IPS-15b (cell line): ENCODE measurements at regions not wholly inside any gene's neighbourhood (a gene's known extent, or its start where the extent isn't known, plus 50 kb on each side); places are given as distances from the start of the nearest gene placed in this dataset.

Experiments used
- H3K27me3 ChIP-seq: one replicate; pipeline ENCODE4 v1.6.1; 2013; ENCODE audit warnings: low read length; ENCODE audit not compliant: control insufficient read depth, insufficient read depth
- H3K36me3 ChIP-seq: one replicate; pipeline ENCODE4 v1.6.1; 2013; ENCODE audit warnings: low read length; ENCODE audit not compliant: control insufficient read depth, insufficient read depth
- H3K4me1 ChIP-seq: one replicate; pipeline ENCODE4 v1.6.1; 2013; ENCODE audit warnings: mild to moderate bottlenecking, low read length; ENCODE audit not compliant: control insufficient read depth, insufficient read depth
- H3K4me3 ChIP-seq: one replicate; pipeline ENCODE4 v1.5.1; 2013; ENCODE audit warnings: low read depth, low read length
- H3K9ac ChIP-seq: one replicate; pipeline ENCODE4 v1.6.1; 2013; ENCODE audit warnings: low read depth, mild to moderate bottlenecking, low read length
- H3K9me3 ChIP-seq: one replicate; pipeline ENCODE4 v1.6.1; 2013; ENCODE audit warnings: mild to moderate bottlenecking, low read length; ENCODE audit not compliant: control insufficient read depth, insufficient read depth

DNA sequence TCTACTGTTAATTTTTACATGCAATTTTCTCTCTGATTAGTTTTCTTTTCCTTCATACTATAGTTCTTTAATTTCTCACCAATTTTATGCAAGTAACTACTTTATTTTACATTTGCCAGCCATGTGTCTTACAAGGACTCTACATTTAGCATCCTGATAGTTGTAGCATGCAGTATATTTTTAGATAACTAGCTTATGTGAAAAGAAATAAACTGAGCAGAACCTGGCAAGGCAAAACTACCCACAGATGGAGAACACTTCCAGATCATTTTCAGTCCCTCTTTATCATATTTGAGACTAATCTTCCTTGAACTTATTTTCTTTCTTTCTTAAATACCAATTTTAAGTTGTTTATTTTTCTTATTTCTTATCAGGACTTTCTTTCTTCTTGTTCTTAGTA lies 943.6 kb downstream of the LRFN5 start:
- no peak overlapping the region for H3K9ac ChIP-seq
- H3K36me3 ChIP-seq, result no peaks in the 10 kb centered on the region
- no peak overlapping the region for H3K4me3 ChIP-seq
- no peaks in the 10 kb centered on the region for H3K27me3 ChIP-seq
- no peaks in the 10 kb centered on the region for H3K9me3 ChIP-seq
- H3K4me1 ChIP-seq, result no peaks in the 10 kb centered on the region

DNA sequence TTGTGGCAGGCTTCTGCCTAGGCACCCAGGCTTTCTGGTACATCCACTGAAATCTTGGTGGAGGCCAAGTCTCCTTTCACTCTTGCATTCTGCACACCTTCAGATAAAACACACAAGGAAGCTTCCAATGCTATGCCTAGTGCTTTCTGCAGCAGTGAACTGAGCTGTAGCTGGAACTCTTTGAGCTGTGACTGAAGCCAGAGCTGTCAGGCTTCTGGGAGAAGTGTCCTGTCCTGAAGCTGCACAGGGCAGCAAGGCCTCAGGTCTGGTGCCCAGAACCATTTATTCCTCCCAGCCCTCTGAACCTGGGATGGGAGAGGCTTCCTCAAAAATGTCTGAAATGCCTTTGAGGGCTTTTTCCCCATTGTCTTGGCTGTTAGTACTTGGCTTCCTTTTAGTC lies 941.7 kb downstream of the LRFN5 start:
- no peak overlapping the region for H3K4me3 ChIP-seq
- no peaks in the 10 kb centered on the region for H3K36me3 ChIP-seq
- H3K9ac ChIP-seq, result no peak overlapping the region
- H3K27me3 ChIP-seq, result no peaks in the 10 kb centered on the region
- no peaks in the 10 kb centered on the region for H3K4me1 ChIP-seq
- H3K9me3 ChIP-seq, result no peaks in the 10 kb centered on the region

DNA sequence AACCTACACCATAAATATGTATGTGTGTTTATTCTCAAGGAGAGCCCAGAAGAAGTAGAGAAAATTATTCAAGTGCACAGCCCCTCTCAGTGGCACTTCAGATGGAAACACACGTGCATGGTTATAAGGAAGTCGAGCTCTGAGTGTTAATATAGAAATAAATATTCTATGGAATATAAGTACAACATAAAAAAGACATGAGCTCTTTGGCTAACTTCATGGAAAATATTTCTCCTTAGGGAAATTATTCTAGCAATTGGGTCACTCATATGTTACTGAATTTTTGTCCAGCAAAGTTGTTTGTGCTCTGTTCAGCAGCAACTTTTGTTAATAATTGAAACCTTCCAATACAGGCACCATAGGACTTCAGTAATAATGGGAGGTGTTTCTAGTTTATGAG lies 939.0 kb downstream of the LRFN5 start:
- Histone ChIP-seq H3K36me3 (no peaks in the 10 kb centered on the region), H3K9me3 (no peaks in the 10 kb centered on the region), H3K9ac (no peak overlapping the region), H3K27me3 (no peaks in the 10 kb centered on the region), H3K4me1 (no peaks in the 10 kb centered on the region), H3K4me3 (no peak overlapping the region)

DNA sequence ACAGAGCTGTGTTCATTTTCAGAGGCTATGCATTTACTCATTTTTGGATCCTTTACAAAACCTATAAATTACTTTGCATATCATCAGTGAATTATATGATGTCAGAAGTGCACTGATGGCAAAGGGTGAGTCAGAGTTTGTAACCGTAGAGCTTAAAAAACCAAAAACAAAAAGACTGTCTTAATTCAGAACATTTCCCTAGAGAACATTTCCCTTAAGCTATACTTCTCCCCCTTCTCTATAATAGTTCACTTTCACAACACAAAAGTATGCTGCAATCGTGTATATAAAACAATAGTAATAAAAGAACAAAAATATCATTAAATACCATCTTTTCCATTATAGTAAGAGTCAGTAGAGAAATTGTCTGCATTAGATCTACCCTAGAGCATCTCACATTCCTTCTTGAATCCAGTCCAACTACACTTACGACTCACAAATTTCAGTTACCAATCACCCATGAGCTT lies 934.9 kb downstream of the LRFN5 start:
- Histone ChIP-seq H3K9ac (no peak overlapping the region), H3K27me3 (no peaks in the 10 kb centered on the region), H3K4me3 (no peak overlapping the region), H3K4me1 (no peaks in the 10 kb centered on the region), H3K36me3 (no peaks in the 10 kb centered on the region), H3K9me3 (no peaks in the 10 kb centered on the region)

DNA sequence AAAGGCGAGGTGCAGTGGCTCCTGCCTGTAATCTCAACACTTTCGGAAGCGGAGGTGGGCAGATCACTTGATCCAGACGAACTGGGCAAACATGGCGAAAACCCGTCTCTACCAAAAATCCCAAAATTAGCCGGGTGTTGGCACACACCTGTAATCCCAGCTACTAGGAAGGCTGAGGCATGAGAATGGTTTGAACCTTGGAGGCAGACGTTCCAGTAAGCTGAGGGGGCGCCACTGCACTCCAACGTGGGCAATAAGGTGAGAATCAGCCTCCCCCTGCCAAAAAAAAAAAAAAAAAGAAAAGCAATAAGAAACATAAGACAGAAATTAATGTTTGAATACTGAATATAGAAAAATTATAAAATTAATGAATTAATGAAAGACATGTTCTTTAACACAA lies 928.7 kb downstream of the LRFN5 start:
- no peaks in the 10 kb centered on the region for H3K9me3 ChIP-seq
- H3K9ac ChIP-seq, result no peak overlapping the region
- H3K4me3 ChIP-seq, result no peak overlapping the region
- no peaks in the 10 kb centered on the region for H3K27me3 ChIP-seq
- no peaks in the 10 kb centered on the region for H3K4me1 ChIP-seq
- no peaks in the 10 kb centered on the region for H3K36me3 ChIP-seq

DNA sequence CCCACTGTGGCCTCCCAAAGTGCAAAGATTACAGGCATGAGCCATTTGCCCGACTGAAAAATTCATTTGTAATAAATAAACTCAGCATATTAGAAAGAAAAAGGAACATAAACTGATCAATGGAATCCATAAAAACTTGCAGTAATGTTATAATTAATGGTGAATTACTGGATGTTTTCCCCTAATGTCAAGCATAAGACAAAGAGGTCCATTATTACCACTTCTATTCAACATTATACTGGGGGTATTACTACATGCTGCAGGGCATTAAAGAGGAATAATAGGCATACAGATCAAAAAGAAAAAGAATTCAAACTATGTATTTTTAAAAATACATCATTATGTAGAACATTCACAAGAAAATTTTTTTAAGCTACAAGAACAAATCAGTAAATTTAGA lies 926.8 kb downstream of the LRFN5 start:
- Histone ChIP-seq H3K9ac (no peak overlapping the region), H3K36me3 (no peaks in the 10 kb centered on the region)

DNA sequence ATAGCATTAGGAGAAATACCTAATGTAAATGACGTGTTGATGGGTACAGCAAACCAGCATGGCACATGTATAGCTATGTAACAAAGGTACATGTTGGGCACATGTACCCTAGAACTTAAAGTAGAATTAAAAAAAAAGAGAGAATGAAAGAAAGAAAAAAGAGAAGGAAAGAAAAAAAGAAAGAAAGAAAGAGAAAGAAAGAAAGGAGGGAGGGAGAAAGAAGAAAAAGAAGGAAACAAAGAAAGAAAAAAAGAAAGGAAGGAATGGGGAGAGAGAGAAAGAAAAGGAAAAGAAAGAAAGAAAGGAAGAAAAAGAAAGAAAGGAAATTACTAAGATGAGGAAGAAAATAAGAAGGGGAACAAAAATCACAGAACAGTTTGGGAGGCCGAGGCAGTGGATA lies 925.5 kb downstream of the LRFN5 start:
- H3K4me3 ChIP-seq, result no peak overlapping the region
- no peaks in the 10 kb centered on the region for H3K27me3 ChIP-seq
- H3K9ac ChIP-seq, result no peak overlapping the region
- no peaks in the 10 kb centered on the region for H3K9me3 ChIP-seq
- H3K4me1 ChIP-seq, result no peaks in the 10 kb centered on the region
- H3K36me3 ChIP-seq, result no peaks in the 10 kb centered on the region

More for the DNA sequence above, 926.8 kb downstream of the LRFN5 start:
- H3K9me3 ChIP-seq, result no peaks in the 10 kb centered on the region
- H3K4me1 ChIP-seq, result no peaks in the 10 kb centered on the region
- H3K27me3 ChIP-seq, result no peaks in the 10 kb centered on the region
- no peak overlapping the region for H3K4me3 ChIP-seq

DNA sequence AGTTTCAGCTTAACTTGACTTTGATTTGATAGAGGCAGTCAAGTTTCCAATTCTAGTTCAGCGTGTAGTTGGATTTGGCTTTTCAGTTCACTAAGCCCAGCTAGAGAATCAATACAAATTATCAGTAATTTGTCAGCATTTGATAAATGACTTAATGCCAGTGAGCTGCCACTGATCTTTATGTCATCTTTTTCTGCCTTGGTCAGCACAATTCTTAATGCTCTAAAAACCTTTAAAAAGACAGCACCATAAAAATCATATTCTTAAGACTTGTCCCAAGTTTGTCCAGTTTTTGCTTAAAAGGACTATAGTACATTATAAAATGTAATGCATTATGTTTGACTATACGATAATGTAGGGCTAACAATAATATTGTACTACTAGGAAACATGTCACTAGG lies 920.5 kb downstream of the LRFN5 start:
- no peak overlapping the region for H3K4me3 ChIP-seq
- no peak overlapping the region for H3K9ac ChIP-seq
- H3K36me3 ChIP-seq, result no peaks in the 10 kb centered on the region
- H3K4me1 ChIP-seq, result no peaks in the 10 kb centered on the region
- H3K27me3 ChIP-seq, result no peaks in the 10 kb centered on the region
- no peaks in the 10 kb centered on the region for H3K9me3 ChIP-seq

DNA sequence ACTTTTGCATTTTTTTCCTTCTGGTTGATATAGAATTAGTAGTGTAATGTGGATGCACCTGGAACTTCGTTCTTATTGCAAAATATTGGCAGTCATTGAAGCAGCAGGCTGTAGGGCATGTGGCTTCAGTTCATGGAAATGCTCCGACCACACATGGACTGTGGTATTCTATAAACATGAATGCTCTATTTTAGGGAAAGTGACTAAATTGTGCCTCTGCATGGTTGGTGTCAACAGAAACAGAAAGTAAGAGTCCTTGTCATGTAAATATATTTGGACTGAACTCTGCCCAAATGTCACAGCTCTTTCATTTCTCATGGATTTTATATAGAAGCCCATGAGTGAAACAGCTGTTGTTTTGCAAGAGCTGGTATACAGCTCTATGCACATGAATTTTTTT lies 917.0 kb downstream of the LRFN5 start:
- H3K9ac ChIP-seq, result no peak overlapping the region
- H3K9me3 ChIP-seq, result no peaks in the 10 kb centered on the region
- H3K4me3 ChIP-seq, result no peak overlapping the region
- H3K27me3 ChIP-seq, result no peaks in the 10 kb centered on the region
- H3K36me3 ChIP-seq, result no peaks in the 10 kb centered on the region
- no peaks in the 10 kb centered on the region for H3K4me1 ChIP-seq

DNA sequence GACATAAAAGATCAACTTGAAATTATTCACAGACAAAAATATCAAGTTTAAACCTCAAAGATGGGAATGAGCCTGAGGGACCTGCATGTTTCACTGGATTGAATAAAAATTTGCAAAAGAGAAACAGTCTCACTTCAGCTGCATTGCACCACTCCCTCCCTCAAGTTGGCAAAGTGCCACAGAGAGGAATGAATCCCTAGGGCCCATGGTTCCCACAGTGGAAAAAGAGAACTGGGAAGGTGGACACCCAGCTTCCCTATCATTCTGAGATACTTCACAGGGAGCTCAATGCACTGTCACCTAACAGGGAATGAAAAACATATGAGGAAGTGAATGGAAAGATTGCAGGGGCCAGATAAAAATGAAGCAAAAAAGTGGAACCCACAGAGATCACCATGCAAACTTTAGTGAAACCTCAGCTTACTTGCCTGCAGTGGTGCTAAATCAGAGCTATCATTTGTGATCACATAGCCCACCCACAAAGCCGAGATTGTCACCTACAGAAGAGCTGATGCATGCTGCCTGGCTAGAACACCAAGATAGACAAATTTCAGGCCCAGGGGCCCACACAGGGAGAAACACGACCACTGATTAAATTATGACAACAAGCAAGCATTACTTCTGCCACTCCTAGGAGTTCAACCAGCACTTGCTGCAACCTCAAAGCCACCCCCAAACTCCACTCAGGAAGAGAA lies 911.3 kb downstream of the LRFN5 start:
- H3K9ac ChIP-seq, result no peak overlapping the region
- no peaks in the 10 kb centered on the region for H3K36me3 ChIP-seq
- no peaks in the 10 kb centered on the region for H3K27me3 ChIP-seq
- no peak overlapping the region for H3K4me3 ChIP-seq
- peaks cover 4% of the 10 kb centered on the region for H3K4me1 ChIP-seq
- no peaks in the 10 kb centered on the region for H3K9me3 ChIP-seq

DNA sequence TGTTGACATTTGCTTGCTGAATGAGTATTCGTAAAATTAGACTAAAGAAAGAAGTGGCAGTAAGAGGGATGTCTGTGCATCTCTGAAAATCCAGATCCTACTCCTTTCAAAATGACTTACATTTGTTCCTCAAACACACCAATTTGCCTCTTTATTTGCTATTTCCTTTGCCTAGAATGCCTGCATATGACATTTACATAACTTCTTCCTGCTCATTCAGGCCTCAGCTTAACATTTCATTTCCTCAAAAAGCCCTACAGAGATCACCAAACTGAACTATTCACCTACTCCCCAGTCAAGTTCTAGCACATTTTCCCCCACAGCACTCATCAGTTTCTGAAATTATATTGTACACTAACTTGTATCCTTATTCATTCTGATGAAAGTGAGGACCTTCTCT lies 907.2 kb downstream of the LRFN5 start:
- Histone ChIP-seq H3K9ac (no peak overlapping the region), H3K27me3 (no peaks in the 10 kb centered on the region), H3K4me3 (no peak overlapping the region), H3K4me1 (peaks cover 4% of the 10 kb centered on the region), H3K9me3 (no peaks in the 10 kb centered on the region), H3K36me3 (no peaks in the 10 kb centered on the region)

DNA sequence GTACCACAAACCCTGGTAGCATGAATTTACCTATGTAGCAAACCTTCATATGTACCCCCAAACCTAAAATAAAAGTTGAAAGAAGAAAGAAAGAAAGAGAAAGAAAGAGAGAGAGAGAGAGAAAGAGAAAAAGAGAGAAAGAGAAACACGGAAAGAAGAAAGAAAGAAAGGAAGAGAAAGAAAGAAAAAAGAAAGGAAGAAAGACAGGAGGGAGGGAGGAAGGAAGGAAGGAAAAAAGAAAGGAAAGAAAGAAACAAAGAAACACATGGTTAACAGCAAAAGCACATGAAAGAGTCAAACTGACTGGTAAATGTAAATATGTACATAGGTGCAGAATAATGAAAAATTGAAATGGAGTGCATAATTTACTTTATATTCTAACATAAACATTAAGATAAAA lies 903.4 kb downstream of the LRFN5 start:
- H3K4me3 ChIP-seq, result no peak overlapping the region
- H3K4me1 ChIP-seq, result peaks cover 4% of the 10 kb centered on the region
- H3K9me3 ChIP-seq, result no peaks in the 10 kb centered on the region
- no peaks in the 10 kb centered on the region for H3K27me3 ChIP-seq
- H3K36me3 ChIP-seq, result no peaks in the 10 kb centered on the region
- H3K9ac ChIP-seq, result no peak overlapping the region
